ENCODE measurements at regions not wholly inside any gene's neighbourhood (a gene's known extent, or its start where the extent isn't known, plus 50 kb on each side); places are given as distances from the start of the nearest gene placed in this dataset.
A peak's percentile ranks its signal among the peaks of the same experiment; 100 is the strongest.

DNA sequence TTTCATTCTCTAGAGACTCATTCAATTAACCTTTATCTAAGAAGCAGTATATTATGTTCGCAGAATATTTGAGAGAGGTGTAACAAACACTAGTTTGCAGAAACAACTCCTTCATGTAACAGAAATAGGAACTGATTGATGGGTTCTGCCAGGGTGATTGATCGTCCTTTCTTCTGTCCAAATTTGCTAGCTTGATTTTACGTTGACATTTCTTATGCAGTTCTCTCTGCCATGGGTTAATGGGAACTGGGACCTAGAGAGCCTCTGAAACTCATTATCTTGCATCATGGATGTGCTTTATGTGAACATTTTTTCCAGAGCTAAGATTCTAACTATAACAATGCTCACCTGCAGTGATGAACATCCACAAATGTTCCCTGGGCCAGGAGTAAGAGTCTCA lies 107.0 kb downstream of the SLC24A2 start:
- Histone ChIP-seq H3K27me3 (ENCODE audit: insufficient read depth, low read length) (no peaks in the 10 kb centered on the region), H3K9me3 (ENCODE audit: control insufficient read depth in 1 of 2, low read length in 2 of 2) (peaks cover 0 to 3% of the 10 kb centered on the region in 2 donors), H3K27ac (ENCODE audit: low read depth, low read length) (no peak overlapping the region), H3K36me3 (ENCODE audit: insufficient read depth, low read length) (no peaks in the 10 kb centered on the region), H3K4me1 (ENCODE audit: insufficient read depth, low read length) (no peaks in the 10 kb centered on the region), H3K4me3 (ENCODE audit: low read length in 2 of 2) (no peak overlapping the region)
- Mint-ChIP-seq H3K27ac (no peak overlapping the region), H3K36me3 (no peaks in the 10 kb centered on the region), H3K4me1 (no peaks in the 10 kb centered on the region), H3K27me3 (peaks cover 5 to 13% of the 10 kb centered on the region in 2 donors), H3K4me3 (no peak overlapping the region), H3K9me3 (peaks cover 3 to 16% (median 7%) of the 10 kb centered on the region in 8 donors)
- CTCF ChIA-PET (ENCODE audit: partially characterized antibody), result no interaction called here
- no peak for DNase-seq
- POLR2A ChIA-PET (ENCODE audit: partially characterized antibody), result no interaction called here
- intact Hi-C loops (cut with micrococcal nuclease), result no loop called here

GRCh38 chr9:19677924-19678323 lies 110.9 kb downstream of the SLC24A2 start:
- no peaks in the 10 kb centered on the region for H3K36me3 Mint-ChIP-seq
- ChIA-PET CTCF (ENCODE audit: partially characterized antibody) (no interaction called here), POLR2A (ENCODE audit: partially characterized antibody) (no interaction called here)
- Histone ChIP-seq H3K4me1 (ENCODE audit: insufficient read depth, low read length) (no peaks in the 10 kb centered on the region), H3K36me3 (ENCODE audit: insufficient read depth, low read length) (no peaks in the 10 kb centered on the region), H3K9me3 (ENCODE audit: control insufficient read depth in 1 of 2, low read length in 2 of 2) (no peaks in the 10 kb centered on the region), H3K27me3 (ENCODE audit: insufficient read depth, low read length) (no peaks in the 10 kb centered on the region), H3K4me3 (ENCODE audit: low read length in 2 of 2) (no peak overlapping the region), H3K27ac (ENCODE audit: low read depth, low read length) (no peak overlapping the region)
- H3K9me3 Mint-ChIP-seq, result peaks cover 0 to 8% (median 0%) of the 10 kb centered on the region in 8 donors
- intact Hi-C loops (cut with micrococcal nuclease), result no loop called here
- H3K27ac Mint-ChIP-seq, result no peak overlapping the region
- no peak overlapping the region for H3K4me3 Mint-ChIP-seq
- no peaks in the 10 kb centered on the region for H3K4me1 Mint-ChIP-seq
- no peak for DNase-seq
- H3K27me3 Mint-ChIP-seq, result peaks cover 4 to 12% of the 10 kb centered on the region in 2 donors

- Mint-ChIP-seq H3K4me1 (no peaks in the 10 kb centered on the region), H3K9me3 (peaks cover 0 to 8% (median 0%) of the 10 kb centered on the region in 8 donors), H3K27me3 (peaks cover 4% of the 10 kb centered on the region in 2 donors), H3K4me3 (no peak overlapping the region), H3K36me3 (no peaks in the 10 kb centered on the region), H3K27ac (peak overlapping the region in 1 of 7 donors; percentile 16)
- DNase-seq, result no peak
- ChIA-PET CTCF (ENCODE audit: partially characterized antibody) (no interaction called here), POLR2A (ENCODE audit: partially characterized antibody) (no interaction called here)
- H3K27ac ChIP-seq (ENCODE audit: low read depth, low read length), result no peak overlapping the region
- no peaks in the 10 kb centered on the region for H3K9me3 ChIP-seq (ENCODE audit: control insufficient read depth in 1 of 2, low read length in 2 of 2)
- no peaks in the 10 kb centered on the region for H3K4me1 ChIP-seq (ENCODE audit: insufficient read depth, low read length)
- H3K4me3 ChIP-seq (ENCODE audit: low read length in 2 of 2), result no peak overlapping the region
- H3K36me3 ChIP-seq (ENCODE audit: insufficient read depth, low read length), result no peaks in the 10 kb centered on the region
- no peaks in the 10 kb centered on the region for H3K27me3 ChIP-seq (ENCODE audit: insufficient read depth, low read length)
- intact Hi-C loops (cut with micrococcal nuclease), result no loop called here
Observed at GRCh38 chr9:19675492-19675891, 113.3 kb downstream of the SLC24A2 start.

- H3K27me3 Mint-ChIP-seq, result peaks cover 0 to 7% of the 10 kb centered on the region in 2 donors
- CTCF ChIA-PET (ENCODE audit: partially characterized antibody), result no interaction called here
- H3K4me3 Mint-ChIP-seq, result no peak overlapping the region
Observed at GRCh38 chr9:19666575-19666974, 122.3 kb downstream of the SLC24A2 start.

GRCh38 chr9:19665146-19665863 lies 123.5 kb downstream of the SLC24A2 start:
- peaks cover 0 to 4% (median 0%) of the 10 kb centered on the region in 4 donors for H3K4me1 Mint-ChIP-seq
- H3K27ac Mint-ChIP-seq, result no peak overlapping the region
- H3K36me3 Mint-ChIP-seq, result no peaks in the 10 kb centered on the region
- H3K27ac ChIP-seq (ENCODE audit: low read depth, low read length), result no peak overlapping the region
- H3K36me3 ChIP-seq (ENCODE audit: insufficient read depth, low read length), result no peaks in the 10 kb centered on the region
- H3K4me1 ChIP-seq (ENCODE audit: insufficient read depth, low read length), result no peaks in the 10 kb centered on the region
- no peaks in the 10 kb centered on the region for H3K9me3 Mint-ChIP-seq
- no peak overlapping the region for H3K4me3 ChIP-seq (ENCODE audit: low read length in 2 of 2)
- no peaks in the 10 kb centered on the region for H3K9me3 ChIP-seq (ENCODE audit: control insufficient read depth in 1 of 2, low read length in 2 of 2)
- no peaks in the 10 kb centered on the region for H3K27me3 ChIP-seq (ENCODE audit: insufficient read depth, low read length)
- DNase-seq, result no peak
- ChIA-PET CTCF (ENCODE audit: partially characterized antibody) (no interaction called here), POLR2A (ENCODE audit: partially characterized antibody) (no interaction called here)
- intact Hi-C loops (cut with micrococcal nuclease), result no loop called here
- H3K4me3 Mint-ChIP-seq, result no peak overlapping the region
- peaks cover 0 to 7% of the 10 kb centered on the region in 2 donors for H3K27me3 Mint-ChIP-seq

More at GRCh38 chr9:19666575-19666974, 122.3 kb downstream of the SLC24A2 start:
- H3K27ac ChIP-seq (ENCODE audit: low read depth, low read length), result no peak overlapping the region
- no peaks in the 10 kb centered on the region for H3K36me3 ChIP-seq (ENCODE audit: insufficient read depth, low read length)
- Mint-ChIP-seq H3K9me3 (no peaks in the 10 kb centered on the region), H3K36me3 (no peaks in the 10 kb centered on the region), H3K27ac (no peak overlapping the region), H3K4me1 (peaks cover 0 to 4% (median 0%) of the 10 kb centered on the region in 4 donors)
- no peaks in the 10 kb centered on the region for H3K9me3 ChIP-seq (ENCODE audit: control insufficient read depth in 1 of 2, low read length in 2 of 2)
- POLR2A ChIA-PET (ENCODE audit: partially characterized antibody), result no interaction called here
- no peak overlapping the region for H3K4me3 ChIP-seq (ENCODE audit: low read length in 2 of 2)
- no peak for DNase-seq
- H3K27me3 ChIP-seq (ENCODE audit: insufficient read depth, low read length), result no peaks in the 10 kb centered on the region
- intact Hi-C loops (cut with micrococcal nuclease), result no loop called here
- no peaks in the 10 kb centered on the region for H3K4me1 ChIP-seq (ENCODE audit: insufficient read depth, low read length)

GRCh38 chr9:19663570-19663969 lies 125.3 kb downstream of the SLC24A2 start:
- Histone ChIP-seq H3K4me3 (ENCODE audit: low read length in 2 of 2) (no peak overlapping the region), H3K9me3 (ENCODE audit: control insufficient read depth in 1 of 2, low read length in 2 of 2) (no peaks in the 10 kb centered on the region), H3K4me1 (ENCODE audit: insufficient read depth, low read length) (no peaks in the 10 kb centered on the region), H3K36me3 (ENCODE audit: insufficient read depth, low read length) (no peaks in the 10 kb centered on the region), H3K27ac (ENCODE audit: low read depth, low read length) (no peak overlapping the region), H3K27me3 (ENCODE audit: insufficient read depth, low read length) (no peaks in the 10 kb centered on the region)
- Mint-ChIP-seq H3K36me3 (no peaks in the 10 kb centered on the region), H3K27me3 (peaks cover 2 to 7% of the 10 kb centered on the region in 2 donors), H3K4me3 (no peak overlapping the region), H3K9me3 (peaks cover 0 to 2% (median 0%) of the 10 kb centered on the region in 8 donors), H3K4me1 (peaks cover 0 to 4% (median 0%) of the 10 kb centered on the region in 4 donors), H3K27ac (no peak overlapping the region)
- DNase-seq, result no peak
- intact Hi-C loops (cut with micrococcal nuclease), result no loop called here
- CTCF ChIA-PET (ENCODE audit: partially characterized antibody), result no interaction called here
- POLR2A ChIA-PET (ENCODE audit: partially characterized antibody), result no interaction called here

DNA sequence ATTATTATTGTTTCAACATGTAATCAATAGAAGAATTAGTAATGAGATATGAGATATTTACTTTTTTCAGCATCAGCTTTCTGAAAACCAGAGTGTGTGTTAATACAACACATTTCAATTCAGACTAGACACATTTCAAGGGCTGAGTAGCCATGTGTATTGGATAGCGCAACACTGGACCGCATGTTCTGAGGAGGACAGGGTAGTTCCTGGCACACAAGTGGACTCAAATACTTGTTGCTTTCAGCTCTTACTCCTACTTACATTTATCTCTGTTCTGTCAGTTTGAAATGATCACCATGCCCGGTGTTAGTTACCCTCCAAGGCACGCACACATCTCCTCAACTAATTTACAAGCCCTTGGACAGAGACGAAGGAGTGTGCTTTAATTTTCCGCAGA lies 126.6 kb downstream of the SLC24A2 start:
- H3K36me3 Mint-ChIP-seq, result no peaks in the 10 kb centered on the region
- CTCF ChIA-PET (ENCODE audit: partially characterized antibody), result no interaction called here

More for the DNA sequence above, 126.6 kb downstream of the SLC24A2 start:
- POLR2A ChIA-PET (ENCODE audit: partially characterized antibody), result no interaction called here
- H3K4me3 ChIP-seq (ENCODE audit: low read length in 2 of 2), result no peak overlapping the region
- Mint-ChIP-seq H3K4me1 (peaks cover 0 to 4% (median 0%) of the 10 kb centered on the region in 4 donors), H3K27ac (no peak overlapping the region), H3K27me3 (peaks cover 2 to 7% of the 10 kb centered on the region in 2 donors), H3K4me3 (no peak overlapping the region), H3K9me3 (peaks cover 0 to 2% (median 0%) of the 10 kb centered on the region in 8 donors)
- no peaks in the 10 kb centered on the region for H3K4me1 ChIP-seq (ENCODE audit: insufficient read depth, low read length)
- H3K9me3 ChIP-seq (ENCODE audit: control insufficient read depth in 1 of 2, low read length in 2 of 2), result no peaks in the 10 kb centered on the region
- intact Hi-C loops (cut with micrococcal nuclease), result no loop called here
- H3K27me3 ChIP-seq (ENCODE audit: insufficient read depth, low read length), result no peaks in the 10 kb centered on the region
- H3K36me3 ChIP-seq (ENCODE audit: insufficient read depth, low read length), result no peaks in the 10 kb centered on the region
- no peak for DNase-seq
- no peak overlapping the region for H3K27ac ChIP-seq (ENCODE audit: low read depth, low read length)
